Endothelial cell of umbilical vein (primary cell): ENCODE measurements at regions not wholly inside any gene's neighbourhood (a gene's known extent, or its start where the extent isn't known, plus 50 kb on each side); places are given as distances from the start of the nearest gene placed in this dataset.

Experiments used
- BruUV-seq: library from RNA; stranded (reverse); fragments of 400-500 nt; replicated peaks from 2 replicates; lab custom pipeline; 2021; lab: Mats Ljungman, UMichigan
- CTCF ChIA-PET: fragments of 300-600, 350-600 bp; sonication (Branson Sonifier 250); formaldehyde crosslinking; loops from one replicate; lab custom pipeline; 2021; ENCODE audit warnings: antibody characterized with exemption, inconsistent platforms; lab: Charles Lee
- POLR2A ChIA-PET: fragments of 300-600, 350-600 bp; sonication (Branson Sonifier 250); formaldehyde crosslinking; loops from one replicate; lab custom pipeline; 2021; ENCODE audit warnings: antibody characterized with exemption, inconsistent platforms; lab: Charles Lee
- DNase-seq: peaks from one replicate; pipeline ENCODE4 v3.0.0-alpha.2; 2011; ENCODE audit warnings: low read depth, low spot score
- FAIRE-seq: peaks from 2 replicates; lab custom pipeline; 2011; peaks lifted over from hg19 to GRCh38; lab: Jason Lieb, UNC
- H2AFZ ChIP-seq: 2 replicates; pipeline ENCODE4 v1.6.0; 2012; ENCODE audit warnings: low read depth, low read length, control low read depth, inconsistent platforms
- H3K27ac ChIP-seq: 2 replicates; pipeline ENCODE4 v1.5.1; 2011; ENCODE audit warnings: low read depth, mild to moderate bottlenecking, control low read depth, low read length, moderate library complexity; ENCODE audit not compliant: insufficient read depth
- H3K27me3 ChIP-seq, 2 experiments: 2 replicates each; pipeline versions ENCODE4 v1.6.0 to v1.6.1; 2011; ENCODE audit warnings: low read length in 2 of 2, mixed read lengths in 1 of 2; ENCODE audit not compliant: control insufficient read depth in 2 of 2, insufficient read depth in 2 of 2
- H3K36me3 ChIP-seq, 2 experiments: 2 replicates in 1 of 2; 3 replicates in 1 of 2; pipeline ENCODE4 v1.5.1; 2011; ENCODE audit warnings: low read length in 2 of 2, mild to moderate bottlenecking in 1 of 2, moderate library complexity in 1 of 2; ENCODE audit not compliant: control insufficient read depth in 2 of 2, insufficient read depth in 2 of 2; ENCODE audit errors: extremely low read depth in 1 of 2
- H3K4me1 ChIP-seq: 3 replicates; pipeline ENCODE4 v1.5.1; 2011; ENCODE audit warnings: mild to moderate bottlenecking, low read length; ENCODE audit not compliant: control insufficient read depth, insufficient read depth; ENCODE audit errors: extremely low read depth
- H3K4me2 ChIP-seq: 2 replicates; pipeline ENCODE4 v1.6.1; 2011; ENCODE audit warnings: low read length, control low read depth, mixed read lengths; ENCODE audit not compliant: insufficient read depth
- H3K4me3 ChIP-seq, 3 experiments: fragments of 200-600 bp in 1 of 3; sonication (generic), shearing (Covaris generic) in 1 of 3; replicated peaks in 1 of 3; 2 replicates each; pipeline ENCODE4 v1.5.1; 2011 to 2016; ENCODE audit warnings: control low read depth in 3 of 3, low read length in 3 of 3, mild to moderate bottlenecking in 2 of 3, inconsistent platforms in 1 of 3, low read depth in 1 of 3, moderate library complexity in 1 of 3; ENCODE audit not compliant: insufficient read depth in 1 of 3
- H3K79me2 ChIP-seq: 2 replicates; pipeline ENCODE4 v1.6.0; 2012; ENCODE audit warnings: low read length, inconsistent platforms; ENCODE audit not compliant: control insufficient read depth, insufficient read depth
- H3K9ac ChIP-seq: replicated peaks from 2 replicates; pipeline ENCODE3; 2011; ENCODE audit warnings: low read length, control low read depth; ENCODE audit not compliant: insufficient read depth; ENCODE audit errors: extremely low read depth
- H3K9me1 ChIP-seq: replicated peaks from 3 replicates; pipeline ENCODE4 v1.6.0; 2011; ENCODE audit warnings: mild to moderate bottlenecking, low read length; ENCODE audit not compliant: control insufficient read depth, insufficient read depth; ENCODE audit errors: extremely low read depth
- H3K9me3 ChIP-seq: replicated peaks from 2 replicates; pipeline ENCODE4 v1.5.1; 2012; ENCODE audit warnings: low read length, inconsistent platforms; ENCODE audit not compliant: control insufficient read depth, insufficient read depth
- H4K20me1 ChIP-seq: replicated peaks from 2 replicates; pipeline ENCODE3; 2011; ENCODE audit warnings: mild to moderate bottlenecking, low read length; ENCODE audit not compliant: control insufficient read depth, insufficient read depth; ENCODE audit errors: extremely low read depth
- EZH2 ChIP-seq: IDR thresholded peaks from 2 replicates; pipeline ENCODE4 v1.6.1; 2012; ENCODE audit warnings: borderline replicate concordance, low read depth, mild to moderate bottlenecking, moderate library complexity, low read length, inconsistent platforms; ENCODE audit not compliant: severe bottlenecking
- FOS ChIP-seq: IDR thresholded peaks from 2 replicates; pipeline ENCODE4 v1.6.1; 2011; ENCODE audit warnings: mild to moderate bottlenecking, low read length, moderate library complexity, borderline replicate concordance; ENCODE audit not compliant: insufficient read depth
- GATA2 ChIP-seq: IDR thresholded peaks from 2 replicates; pipeline ENCODE4 v1.7.0; 2011; ENCODE audit warnings: low read depth, mild to moderate bottlenecking, moderate library complexity, mixed read lengths, low read length; ENCODE audit not compliant: insufficient read length, insufficient read depth
- JUN ChIP-seq: IDR thresholded peaks from 2 replicates; pipeline ENCODE4 v1.6.1; 2011; ENCODE audit warnings: borderline replicate concordance, low read depth; ENCODE audit not compliant: insufficient read length, insufficient read depth
- MAX ChIP-seq: IDR thresholded peaks from 2 replicates; pipeline ENCODE4 v1.6.1; 2011; ENCODE audit not compliant: insufficient read depth, insufficient read length
- MYC ChIP-seq: IDR thresholded peaks from one replicate; pipeline ENCODE4 v1.6.1; 2011; ENCODE audit warnings: mild to moderate bottlenecking, low read depth, low read length
- POLR2A ChIP-seq: IDR thresholded peaks from 2 replicates; pipeline ENCODE4 v1.6.1; 2012; ENCODE audit warnings: low read depth, mild to moderate bottlenecking, control low read depth, low read length
- POLR2AphosphoS5 ChIP-seq: IDR thresholded peaks from 2 replicates; pipeline ENCODE4 v1.6.1; 2012; ENCODE audit warnings: low read depth, mild to moderate bottlenecking, control low read depth, low read length, moderate library complexity; ENCODE audit not compliant: insufficient read depth
- dilution Hi-C: fragments of 300-500 bp; cut with MboI; formaldehyde crosslinking; loops from one replicate; pipeline ENCODE4 v1.15.0; 2019; ENCODE audit warnings: low sequenced_read_pairs; ENCODE audit not compliant: extremely low pct_ligation_motif_present
- intact Hi-C: fragments of 100-400 bp; cut with micrococcal nuclease; formaldehyde crosslinking; loops from one replicate; pipeline ENCODE4 v1.10.0; 2022
- TF ChIP-seq, protein P1 (sequence below), 2 donors: IDR thresholded peaks; 1 replicate in 1 of 2; 2 replicates in 1 of 2; pipeline ENCODE4 v1.5.1; 2011; ENCODE audit warnings: low read length in 2 of 2, mild to moderate bottlenecking in 2 of 2, moderate library complexity in 2 of 2, control low read depth in 1 of 2, inconsistent platforms in 1 of 2, low read depth in 1 of 2; ENCODE audit not compliant: insufficient read depth in 1 of 2; ENCODE audit errors: extremely low read depth in 1 of 2

DNA sequence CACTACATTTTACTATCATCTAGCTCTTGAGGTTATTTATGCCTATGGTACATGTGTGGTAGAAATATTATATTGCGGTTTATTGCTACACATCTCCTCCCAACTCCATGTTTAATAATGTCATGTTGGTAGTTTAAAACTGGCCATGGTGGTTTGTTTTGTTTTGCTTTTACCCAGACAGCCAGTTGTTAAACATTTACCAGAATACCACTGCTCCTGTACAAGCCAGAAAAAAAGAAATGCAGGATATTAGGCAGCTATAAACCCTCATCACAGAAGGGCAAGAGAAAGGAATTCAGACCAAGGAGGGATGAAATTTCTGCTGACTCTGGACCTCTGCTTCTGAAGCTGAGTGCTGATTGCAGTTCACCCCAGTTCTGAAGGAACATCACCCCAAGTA, 451.8 kb upstream of the IL12A start:
- peaks cover 2 to 5% of the 10 kb centered on the region in 2 experiments for H3K27me3 ChIP-seq
- CTCF ChIA-PET: interaction anchor here (1.1 to 1.6 kb wide), 2 partner anchors 22 to 268 kb away, joined by 3 to 5 read pairs; no protein-coding TSS in a partner anchor
- no peak overlapping the region for H3K9ac ChIP-seq

DNA sequence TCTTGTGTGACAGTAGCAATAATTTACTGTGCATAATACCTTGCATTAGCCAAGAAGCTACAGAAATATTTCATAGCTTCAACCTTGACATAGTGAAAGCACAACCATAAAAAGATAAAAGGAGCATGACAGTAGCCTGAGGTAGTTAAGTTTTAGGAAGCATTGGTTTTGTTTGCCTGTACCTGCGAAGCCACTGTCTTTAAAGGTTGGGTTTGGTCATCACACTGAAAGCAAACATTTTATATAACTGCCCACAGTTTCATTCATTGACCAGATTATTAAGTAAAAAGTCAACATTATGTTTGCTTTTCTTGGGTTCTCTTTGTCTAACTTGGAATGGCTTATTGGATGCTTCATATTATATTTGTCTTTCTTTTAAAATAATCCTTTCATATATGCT, 450.1 kb upstream of the IL12A start:
- CTCF ChIA-PET: no interaction called here
- BruUV-seq: no TSS peak
- Histone ChIP-seq H3K4me2 (no peak overlapping the region), H4K20me1 (no peaks in the 10 kb centered on the region), H3K79me2 (no peaks in the 10 kb centered on the region), H3K4me1 (no peaks in the 10 kb centered on the region), H3K9ac (no peak overlapping the region), H3K36me3 (no peaks in the 10 kb centered on the region), H3K4me3 (no peak overlapping the region), H3K27me3 (peaks cover 2 to 5% of the 10 kb centered on the region in 2 experiments), H2AFZ (no peak overlapping the region), H3K27ac (no peak overlapping the region), H3K9me3 (no peaks in the 10 kb centered on the region), H3K9me1 (no peaks in the 10 kb centered on the region)
- POLR2A ChIA-PET: no interaction called here
- DNase-seq: no peak
- intact Hi-C loops: no loop called here
- FAIRE-seq: no peak
- TF ChIP-seq JUN (no peak), EZH2 (no peak), FOS (no peak), MYC (no peak), POLR2AphosphoS5 (no peak), POLR2A (no peak), MAX (no peak), GATA2 (no peak)
- TF ChIP-seq, protein P1, sequence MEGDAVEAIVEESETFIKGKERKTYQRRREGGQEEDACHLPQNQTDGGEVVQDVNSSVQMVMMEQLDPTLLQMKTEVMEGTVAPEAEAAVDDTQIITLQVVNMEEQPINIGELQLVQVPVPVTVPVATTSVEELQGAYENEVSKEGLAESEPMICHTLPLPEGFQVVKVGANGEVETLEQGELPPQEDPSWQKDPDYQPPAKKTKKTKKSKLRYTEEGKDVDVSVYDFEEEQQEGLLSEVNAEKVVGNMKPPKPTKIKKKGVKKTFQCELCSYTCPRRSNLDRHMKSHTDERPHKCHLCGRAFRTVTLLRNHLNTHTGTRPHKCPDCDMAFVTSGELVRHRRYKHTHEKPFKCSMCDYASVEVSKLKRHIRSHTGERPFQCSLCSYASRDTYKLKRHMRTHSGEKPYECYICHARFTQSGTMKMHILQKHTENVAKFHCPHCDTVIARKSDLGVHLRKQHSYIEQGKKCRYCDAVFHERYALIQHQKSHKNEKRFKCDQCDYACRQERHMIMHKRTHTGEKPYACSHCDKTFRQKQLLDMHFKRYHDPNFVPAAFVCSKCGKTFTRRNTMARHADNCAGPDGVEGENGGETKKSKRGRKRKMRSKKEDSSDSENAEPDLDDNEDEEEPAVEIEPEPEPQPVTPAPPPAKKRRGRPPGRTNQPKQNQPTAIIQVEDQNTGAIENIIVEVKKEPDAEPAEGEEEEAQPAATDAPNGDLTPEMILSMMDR (IDR thresholded peaks at IDR 0.05; ENCODE audit: extremely low read depth in 1 of 2, insufficient read depth in 1 of 2, low read depth in 1 of 2, low read length in 2 of 2): no peak
- dilution Hi-C loops: no loop called here

More for the DNA sequence above, 451.8 kb upstream of the IL12A start:
- no peaks in the 10 kb centered on the region for H4K20me1 ChIP-seq
- TF ChIP-seq GATA2: no peak
- H3K4me3 ChIP-seq: no peak overlapping the region
- H3K9me3 ChIP-seq: no peaks in the 10 kb centered on the region
- H3K4me2 ChIP-seq: no peak overlapping the region
- H3K27ac ChIP-seq: no peak overlapping the region
- H3K36me3 ChIP-seq: no peaks in the 10 kb centered on the region
- BruUV-seq: no TSS peak
- no peaks in the 10 kb centered on the region for H3K9me1 ChIP-seq
- POLR2A ChIA-PET: no interaction called here
- intact Hi-C loops (no loop called here), dilution Hi-C loops (no loop called here)
- H2AFZ ChIP-seq: no peak overlapping the region
- DNase-seq (no peak), FAIRE-seq (no peak)
- no peaks in the 10 kb centered on the region for H3K4me1 ChIP-seq
- H3K79me2 ChIP-seq: no peaks in the 10 kb centered on the region
